Kasumi-1 (cell line): ENCODE measurements at regions not wholly inside any gene's neighbourhood (a gene's known extent, or its start where the extent isn't known, plus 50 kb on each side); places are given as distances from the start of the nearest gene placed in this dataset.

Experiments used
- DNase-seq, 2 experiments: peaks; one replicate each; lab custom pipeline; 2025; lab: John Stamatoyannopoulos, UW

DNA sequence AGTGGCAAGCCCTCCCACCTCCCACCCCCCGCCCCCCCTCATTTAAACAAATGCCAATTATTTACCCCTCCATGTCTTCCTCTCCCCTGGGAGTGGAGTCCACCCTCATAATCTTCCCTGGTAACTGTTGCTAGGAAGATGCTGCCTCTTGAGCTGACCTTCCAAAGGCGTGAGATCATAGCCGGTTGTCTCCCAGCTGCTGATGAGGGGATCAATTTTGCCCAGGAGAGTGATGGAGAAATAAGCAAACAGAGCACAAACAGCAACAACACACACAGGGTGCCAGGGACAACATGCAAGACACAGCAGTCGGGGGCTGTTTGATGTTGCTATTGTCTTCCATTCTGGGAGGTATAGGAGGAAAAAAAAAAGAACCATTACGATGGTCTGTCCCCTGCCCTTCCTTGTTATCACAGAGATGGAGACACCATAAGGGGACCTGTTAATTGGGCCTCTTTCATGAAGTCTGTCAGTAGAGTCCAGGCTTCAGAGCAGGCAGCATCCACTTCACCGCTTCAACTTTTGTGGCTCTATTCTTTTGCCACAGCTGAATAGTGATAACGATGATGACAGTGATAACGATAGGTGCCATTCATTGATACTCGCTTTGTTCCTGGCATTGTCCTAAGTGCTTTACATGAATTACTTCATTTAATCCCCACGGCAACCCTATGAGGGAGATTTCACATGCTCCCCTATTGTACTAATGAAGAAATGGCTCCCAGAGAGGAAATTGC lies 76.9 kb upstream of the RGMA start:
- DNase-seq: no peak

- no peak for DNase-seq
Measured at GRCh38 chr15:93164409-93164808, 75.4 kb upstream of the RGMA start.

- no peak for DNase-seq
Measured at GRCh38 chr15:93162560-93162959, 73.5 kb upstream of the RGMA start.

DNA sequence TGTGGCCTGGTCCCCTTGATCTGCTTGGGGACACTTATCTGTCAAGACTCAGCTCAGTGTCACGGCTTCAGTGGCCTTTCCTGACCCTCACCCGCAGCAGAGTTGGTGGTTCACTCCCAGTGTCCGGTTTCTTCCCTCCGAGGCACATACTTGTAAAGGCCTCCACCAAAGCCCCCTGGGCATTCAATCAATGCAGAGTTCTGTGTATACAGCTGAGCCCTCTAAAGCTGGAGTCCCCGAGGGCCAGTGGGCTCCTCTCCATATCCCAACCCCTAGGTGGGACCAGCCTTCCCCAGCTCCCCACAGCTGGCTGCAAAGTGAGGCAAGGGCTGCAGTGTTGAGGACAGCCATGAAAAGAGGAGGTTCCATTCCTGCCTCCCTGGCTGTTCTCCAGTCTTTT lies 70.9 kb upstream of the RGMA start:
- DNase-seq: no peak

DNA sequence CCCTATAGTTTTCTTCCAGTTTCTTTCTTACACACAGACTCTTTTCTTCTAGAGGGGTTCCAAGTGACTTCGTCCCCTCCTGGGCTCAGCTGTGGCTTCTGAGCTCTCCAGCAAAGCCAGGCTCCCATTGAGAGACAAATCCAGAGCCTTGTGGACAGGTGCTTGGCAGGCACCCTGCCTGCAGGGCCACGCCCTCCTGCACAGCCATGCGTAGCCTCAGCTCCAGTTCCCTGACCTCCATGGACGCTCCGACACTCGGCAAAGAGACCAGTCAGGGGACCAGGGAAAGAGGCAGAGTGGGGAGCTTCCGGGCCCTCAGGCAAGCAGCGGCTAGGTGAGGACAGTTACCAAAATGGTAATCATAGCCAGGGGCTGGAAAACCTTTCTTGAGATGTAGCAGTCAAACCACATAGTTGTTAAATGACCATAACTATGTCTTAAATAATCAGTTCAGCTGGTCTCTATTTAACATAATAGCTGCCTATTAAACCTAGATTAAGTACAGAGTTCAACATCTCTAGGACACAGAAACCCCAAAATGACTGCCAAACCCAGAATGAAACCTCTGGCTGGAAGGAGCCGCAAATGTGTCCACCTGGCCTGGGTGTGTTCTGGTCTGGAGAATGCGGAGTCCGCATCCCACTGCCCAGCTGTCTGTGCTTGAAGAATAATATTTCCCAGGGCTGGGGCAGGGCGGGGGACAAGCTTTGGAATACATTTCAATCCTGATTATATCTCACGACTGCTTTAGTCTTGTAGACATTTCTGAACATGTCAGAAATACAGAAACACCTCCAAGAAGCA lies 69.3 kb upstream of the RGMA start:
- DNase-seq: no peak

GRCh38 chr15:93154666-93155065 lies 65.7 kb upstream of the RGMA start:
- no peak for DNase-seq

DNA sequence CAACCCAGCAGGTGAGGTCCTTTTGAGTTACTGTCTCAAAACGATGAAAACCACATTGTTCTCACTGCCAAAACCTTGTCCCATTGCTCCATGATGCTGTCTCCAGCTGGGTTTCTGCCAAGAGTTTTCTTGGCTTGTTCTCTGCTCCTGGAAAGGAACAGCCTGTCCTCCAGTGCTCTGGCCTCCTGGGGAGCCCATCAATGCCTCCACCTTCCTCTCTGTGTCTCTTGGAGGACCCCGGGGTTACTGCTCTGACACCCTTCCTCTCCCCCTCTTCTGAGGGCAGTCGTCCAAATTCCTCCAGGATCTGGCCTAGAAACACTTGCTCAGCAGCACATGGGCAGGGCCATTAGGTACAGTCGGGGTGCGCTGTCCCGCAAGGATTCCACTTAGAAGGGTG lies 63.9 kb upstream of the RGMA start:
- no peak for DNase-seq

DNA sequence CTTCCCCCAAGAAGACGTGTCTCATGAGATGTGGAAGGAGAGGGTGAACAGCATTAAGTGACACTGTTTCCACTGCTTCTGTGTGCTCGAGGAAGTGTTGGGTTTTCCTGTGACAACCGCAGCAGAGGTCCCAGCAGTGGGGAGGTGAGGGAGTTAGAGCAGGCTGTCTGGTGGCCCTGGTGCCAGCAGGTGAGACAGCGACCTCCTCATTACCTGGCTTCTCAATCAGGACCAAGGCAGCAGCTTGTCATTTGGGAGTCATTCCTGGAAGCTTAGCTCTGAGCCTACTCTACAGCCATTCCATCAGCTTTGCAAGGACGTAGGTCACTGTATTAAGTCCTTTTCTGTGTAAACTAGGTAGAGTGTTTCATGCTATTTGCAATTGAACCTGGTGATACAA lies 63.3 kb upstream of the RGMA start:
- DNase-seq: peak in 1 of 2 experiments; percentile 23

DNA sequence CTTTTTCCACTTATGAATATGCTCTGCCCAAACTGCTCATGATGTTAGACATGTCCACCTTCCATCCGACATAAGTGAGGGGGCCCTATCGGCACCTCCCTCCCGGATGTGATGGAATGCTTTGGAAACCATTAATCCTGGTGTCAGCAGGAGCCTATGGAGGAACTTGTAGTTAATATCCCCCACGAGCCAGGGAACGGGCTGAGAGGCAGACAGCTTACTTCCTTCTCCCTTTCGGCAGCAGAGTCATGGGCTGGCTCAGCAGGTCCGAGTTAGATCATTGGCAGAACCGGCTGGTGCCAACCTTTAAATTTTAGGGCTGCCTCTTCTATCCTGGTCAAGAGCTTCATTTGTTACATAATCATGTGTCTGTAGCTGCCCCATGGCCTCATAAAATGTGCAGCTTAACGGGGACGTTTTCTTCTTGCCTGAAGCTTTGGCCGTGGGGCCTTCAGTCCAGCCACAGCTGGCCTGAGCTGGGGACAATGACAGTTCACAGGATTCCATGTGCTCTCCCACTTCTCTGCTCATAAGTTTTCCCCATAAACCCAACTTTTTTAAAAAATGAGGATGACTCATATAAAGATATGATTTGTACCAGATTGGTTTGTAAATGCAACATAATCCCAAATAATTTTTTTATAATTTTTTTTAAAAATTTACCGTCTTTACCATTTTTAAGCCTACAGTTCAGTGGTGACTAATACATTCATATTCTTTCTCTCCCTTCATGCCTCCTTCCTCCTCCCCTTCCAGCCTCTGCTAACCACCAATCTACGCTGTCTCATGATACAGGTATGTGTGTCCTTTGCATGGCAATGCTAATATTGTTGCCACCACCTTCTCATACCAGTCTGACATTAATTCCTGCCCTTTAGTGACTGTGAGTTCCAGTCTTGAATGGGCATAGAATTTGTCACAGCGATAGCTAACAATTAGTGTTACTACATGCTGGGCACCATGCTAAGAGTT lies 62.2 kb upstream of the RGMA start:
- peak; percentile 1 to 14 for DNase-seq

GRCh38 chr15:93146601-93147000 lies 57.6 kb upstream of the RGMA start:
- DNase-seq: no peak

DNA sequence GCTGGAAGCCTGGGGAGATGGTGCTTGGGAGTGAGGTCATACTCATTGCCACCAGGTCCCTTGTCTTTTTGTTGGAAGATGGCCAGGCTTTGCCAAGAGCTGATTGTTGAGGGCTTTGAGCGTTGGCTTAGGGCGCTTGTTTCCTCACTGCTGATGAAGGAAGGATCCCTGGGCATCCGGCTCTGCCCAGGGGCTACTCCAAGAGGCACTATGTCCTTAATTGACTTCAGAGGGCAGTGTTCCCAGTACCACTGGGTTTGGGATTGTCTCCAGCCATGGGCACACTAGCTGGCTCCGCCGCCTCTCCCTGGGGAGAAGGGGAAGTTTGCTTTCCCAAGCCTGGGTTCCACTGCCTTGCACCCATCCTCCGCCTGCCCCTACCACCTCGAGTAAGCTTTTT lies 57.2 kb upstream of the RGMA start:
- no peak for DNase-seq

GRCh38 chr15:93144463-93145236 lies 55.6 kb upstream of the RGMA start:
- no peak for DNase-seq

DNA sequence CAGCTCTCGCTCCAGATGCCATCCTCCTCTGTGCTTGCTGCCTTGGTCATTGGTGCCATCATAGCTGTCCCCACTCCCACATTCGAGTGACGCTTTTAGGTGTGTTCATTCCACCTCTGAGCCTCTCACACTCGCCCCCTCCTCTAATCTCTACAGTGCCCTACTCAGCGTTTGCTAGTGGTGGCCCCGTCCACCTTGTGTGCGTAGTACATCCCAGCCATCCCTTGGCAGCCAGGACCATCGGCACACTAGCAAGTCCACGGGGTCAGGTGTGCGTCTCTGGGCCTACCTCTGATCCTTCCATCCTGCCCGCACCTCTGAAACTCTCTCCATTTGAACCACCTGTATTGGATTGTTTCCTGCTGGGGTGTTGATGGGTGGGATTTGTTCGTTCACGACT lies 54.2 kb upstream of the RGMA start:
- no peak for DNase-seq

DNA sequence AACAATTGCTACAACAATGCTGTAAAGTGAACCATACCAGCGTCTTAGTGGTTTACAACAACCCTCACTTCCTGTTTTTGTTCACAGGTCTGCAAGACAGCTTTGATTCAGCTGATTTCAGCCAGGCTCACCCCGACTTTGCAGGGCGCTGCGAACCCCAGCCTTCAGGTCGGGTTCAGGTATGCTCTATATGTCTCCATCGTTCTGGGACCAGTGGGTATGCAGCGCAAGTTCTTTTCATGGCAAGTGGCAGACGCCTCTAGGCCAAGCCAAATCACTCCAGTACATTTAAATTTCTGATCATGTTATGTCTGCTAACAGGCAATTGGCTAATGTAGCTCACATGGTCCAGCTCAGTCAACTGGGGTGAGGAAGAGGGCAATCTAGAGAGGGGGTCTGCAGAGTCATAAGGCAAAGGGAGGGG lies 52.4 kb upstream of the RGMA start:
- DNase-seq: no peak

- DNase-seq: no peak
Measured at GRCh38 chr15:93139436-93139835, 50.4 kb upstream of the RGMA start.

DNA sequence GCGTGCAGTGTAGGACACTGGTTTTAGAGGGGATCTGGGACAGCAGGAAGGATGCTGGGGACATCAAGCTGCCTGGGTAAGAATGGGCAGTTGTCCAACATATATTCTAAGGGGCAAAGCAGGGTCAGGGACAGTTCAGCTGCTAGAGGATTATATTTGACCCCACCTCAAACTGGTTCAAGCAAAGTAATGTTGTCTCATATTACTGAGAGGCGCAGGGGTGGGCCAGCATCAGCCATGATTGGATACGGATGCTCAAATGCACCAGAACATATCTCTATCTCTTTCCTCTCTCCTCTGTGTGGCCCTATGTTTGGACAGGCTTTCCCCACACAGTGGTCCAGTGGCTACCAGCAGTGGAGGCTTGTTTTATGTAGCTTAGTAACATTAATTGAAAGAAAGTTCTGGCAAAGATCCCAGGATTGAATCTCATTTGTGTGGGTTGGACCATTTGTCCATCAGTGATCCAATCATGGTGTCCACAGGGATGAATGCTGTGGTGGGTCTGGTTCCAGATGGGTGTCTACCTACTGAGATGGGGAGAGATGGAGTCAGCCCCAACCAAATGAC lies 49.8 kb upstream of the RGMA start:
- DNase-seq: no peak
